ENCODE measurements at regions not wholly inside any gene's neighbourhood (a gene's known extent, or its start where the extent isn't known, plus 50 kb on each side); places are given as distances from the start of the nearest gene placed in this dataset.
"Not testable (repeated sequence)": the region's sequence is repeated elsewhere in the genome, so short reads cannot be mapped to it uniquely, and the experiment has no call there.

- no peak for DNase-seq
Observed at GRCh38 chr10:131363416-131363815, 51.9 kb upstream of the TCERG1L start.

- DNase-seq: no peak
Observed at GRCh38 chr10:131371571-131371970, 60.0 kb upstream of the TCERG1L start.

GRCh38 chr10:131381576-131381975 is 70.1 kb upstream of the TCERG1L start:
- no peak for DNase-seq

- not testable (repeated sequence) for DNase-seq
Observed at GRCh38 chr10:131385161-131385872, 73.8 kb upstream of the TCERG1L start.

DNA sequence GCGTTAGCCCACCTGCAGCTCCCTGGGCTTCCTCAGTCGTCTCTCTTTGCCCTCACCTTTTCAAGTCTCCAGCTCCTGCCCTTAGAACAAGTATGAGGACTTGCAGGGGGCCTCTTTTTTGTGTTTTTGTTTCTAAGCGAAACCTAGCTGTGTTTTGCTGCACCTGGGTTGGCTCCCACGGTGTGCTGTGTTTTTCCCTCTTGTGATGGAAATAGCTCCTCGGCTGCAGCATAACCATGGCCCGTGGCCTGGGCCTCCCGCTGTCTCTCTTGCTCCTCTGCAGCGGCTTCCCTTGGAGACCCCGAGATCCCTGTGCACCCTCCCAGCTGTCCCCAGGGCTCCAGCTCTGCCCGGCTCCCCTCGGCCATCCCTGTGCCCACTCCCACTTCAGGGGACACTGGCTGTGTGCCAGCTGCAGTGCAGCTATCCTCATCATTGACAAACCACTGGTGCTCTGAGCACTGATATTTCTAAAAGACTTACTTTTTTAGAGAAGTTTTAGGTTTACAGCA is 75.6 kb upstream of the TCERG1L start:
- DNase-seq: no peak

GRCh38 chr10:131391936-131392335 is 80.4 kb upstream of the TCERG1L start:
- DNase-seq: no peak

DNA sequence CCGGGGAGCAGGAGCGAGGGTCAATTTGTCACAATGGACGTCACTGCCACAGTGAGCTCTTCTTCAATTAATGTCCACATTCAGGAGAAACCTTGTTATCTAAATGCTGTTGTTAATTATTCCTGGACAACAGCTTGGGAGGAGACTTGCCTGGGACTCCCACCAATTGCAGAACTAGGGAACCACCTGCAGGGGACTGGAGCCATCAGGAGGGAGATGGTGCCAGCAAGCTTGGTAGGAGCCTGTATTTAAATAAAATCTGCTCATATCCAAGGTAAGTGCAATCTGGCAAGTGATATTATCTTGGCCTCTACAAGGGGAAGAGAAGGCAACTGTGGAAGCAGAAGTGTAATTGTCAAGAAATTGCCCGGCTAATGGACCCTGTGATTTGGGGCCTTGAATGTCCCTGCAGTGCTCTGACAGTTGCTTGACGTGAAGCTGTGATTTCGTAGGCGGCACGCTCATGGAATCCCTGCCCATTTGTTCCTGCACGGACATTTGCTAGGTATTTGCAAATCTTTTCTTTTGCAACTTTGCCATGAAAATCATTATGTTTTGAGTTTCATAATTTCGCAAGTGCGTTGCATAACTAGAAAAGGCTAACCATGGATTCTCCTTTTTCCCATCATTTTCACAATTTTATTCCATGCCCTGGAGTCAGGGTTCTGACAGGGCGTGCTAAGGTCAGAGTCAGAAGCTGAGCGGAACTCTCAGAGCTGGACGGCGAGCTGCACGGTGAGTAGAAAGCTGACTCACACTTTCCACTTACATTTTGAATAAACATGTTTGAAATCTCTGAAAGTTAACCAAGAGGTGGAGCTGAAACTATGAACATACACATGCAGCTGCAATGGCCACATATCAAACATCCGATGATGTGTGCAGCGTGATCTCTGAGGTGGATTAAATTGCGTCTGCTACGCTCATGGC is 84.9 kb upstream of the TCERG1L start:
- DNase-seq: no peak

DNA sequence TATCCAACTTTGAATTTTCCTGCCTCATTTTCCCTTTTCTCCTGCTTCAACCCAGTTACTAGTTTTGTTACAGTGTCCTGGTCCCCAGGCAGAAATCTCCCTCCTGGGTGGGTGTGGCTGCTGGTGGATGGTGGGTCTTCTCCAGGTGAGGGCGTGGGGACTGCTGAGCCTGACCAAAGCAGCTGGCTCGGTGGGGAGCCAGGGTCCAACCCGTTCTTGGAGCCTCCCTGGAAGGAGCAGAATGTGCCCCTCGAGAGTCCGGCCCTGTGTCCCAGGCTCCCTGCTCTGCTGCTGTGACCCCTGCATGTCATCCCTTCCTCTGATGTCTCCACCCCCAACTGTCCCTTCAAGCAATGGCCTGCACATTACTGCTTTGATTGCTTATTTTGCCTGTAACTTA is 86.6 kb upstream of the TCERG1L start:
- no peak for DNase-seq

DNA sequence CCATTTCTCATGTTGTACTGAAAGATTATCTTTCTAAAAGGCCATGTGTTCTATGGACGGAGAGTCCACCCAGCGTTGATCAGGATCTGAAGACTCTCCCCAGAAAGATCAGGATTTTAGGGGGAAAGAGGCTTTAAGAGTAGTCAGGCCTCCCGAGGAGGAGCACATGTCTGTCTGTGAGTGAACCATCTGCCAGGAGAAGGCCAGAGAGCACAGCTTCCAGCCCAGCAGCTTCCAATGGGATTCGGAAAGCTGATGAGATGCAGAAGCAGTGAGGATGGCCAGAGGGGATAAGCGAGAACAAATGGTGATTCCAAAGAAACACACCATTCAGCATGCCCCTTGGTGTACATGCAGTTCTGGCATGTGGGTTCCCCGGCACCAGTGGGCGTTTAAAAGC is 88.5 kb upstream of the TCERG1L start:
- DNase-seq: no peak

DNA sequence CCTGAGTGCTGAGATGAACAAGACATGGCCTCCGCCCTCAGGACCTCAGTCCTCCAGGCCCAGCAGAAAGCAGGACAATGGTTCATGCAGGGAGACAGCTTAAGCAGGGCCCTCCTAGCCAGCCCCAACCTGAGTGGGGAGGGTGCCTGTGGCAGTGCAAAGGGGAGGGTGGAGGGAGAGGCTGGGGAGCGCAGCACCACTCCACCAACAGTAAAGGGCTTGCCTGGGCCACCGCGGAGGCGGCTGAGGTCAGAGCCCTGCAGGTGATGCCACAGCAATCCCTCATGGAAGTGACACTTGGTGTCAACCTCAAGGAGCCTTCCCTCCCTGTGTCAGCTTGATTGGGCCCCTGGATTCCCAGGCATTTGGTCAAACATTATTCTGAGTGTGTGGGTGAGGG is 89.0 kb upstream of the TCERG1L start:
- DNase-seq: no peak

GRCh38 chr10:131402771-131403650 is 91.5 kb upstream of the TCERG1L start:
- DNase-seq: no peak

- no peak for DNase-seq
Observed at GRCh38 chr10:131403936-131404335, 92.4 kb upstream of the TCERG1L start.

- no peak for DNase-seq
Observed at GRCh38 chr10:131404886-131405285, 93.4 kb upstream of the TCERG1L start.

GRCh38 chr10:131406676-131407392 is 95.3 kb upstream of the TCERG1L start:
- no peak for DNase-seq

- DNase-seq: no peak
Observed at GRCh38 chr10:131418681-131419080, 107.2 kb upstream of the TCERG1L start.

DNA sequence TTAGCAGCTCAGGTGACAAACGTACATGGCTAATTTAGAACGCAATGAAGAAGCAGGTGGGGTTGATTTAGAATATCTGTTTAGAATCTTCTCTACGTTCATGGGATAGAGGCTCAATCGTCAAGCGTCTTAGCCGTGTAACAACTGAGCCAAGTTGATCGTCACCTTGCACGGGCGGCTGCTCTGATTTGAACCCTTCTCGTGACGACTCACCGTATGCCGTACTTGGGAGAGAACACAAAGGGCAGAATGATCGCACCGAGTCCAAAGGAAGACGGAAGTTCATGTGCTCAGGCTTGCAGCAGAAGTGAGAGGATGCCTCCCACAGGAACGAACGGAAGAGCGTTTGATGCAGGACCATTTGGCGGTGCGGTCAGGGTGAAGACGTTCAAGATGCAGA is 108.3 kb upstream of the TCERG1L start:
- DNase-seq: no peak

DNA sequence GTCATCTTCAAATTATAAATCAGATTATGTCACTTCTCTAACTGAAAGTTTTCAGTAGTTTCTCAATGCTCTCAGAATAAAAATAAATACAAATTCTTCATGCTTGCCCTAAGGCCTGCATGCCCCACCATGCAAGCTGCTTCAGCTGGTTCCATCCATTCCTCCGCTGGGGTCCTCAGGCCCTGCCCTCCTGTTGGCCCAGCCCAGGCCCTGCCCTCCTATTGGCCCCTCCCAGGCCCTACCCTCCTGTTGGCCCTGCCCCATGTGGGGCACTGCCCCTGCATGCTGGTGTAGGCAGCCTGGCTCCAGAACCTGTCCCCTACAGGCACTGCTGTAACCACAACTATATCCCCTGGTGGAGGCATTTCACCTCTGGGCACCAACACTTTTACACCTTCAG is 109.3 kb upstream of the TCERG1L start:
- DNase-seq: no peak

DNA sequence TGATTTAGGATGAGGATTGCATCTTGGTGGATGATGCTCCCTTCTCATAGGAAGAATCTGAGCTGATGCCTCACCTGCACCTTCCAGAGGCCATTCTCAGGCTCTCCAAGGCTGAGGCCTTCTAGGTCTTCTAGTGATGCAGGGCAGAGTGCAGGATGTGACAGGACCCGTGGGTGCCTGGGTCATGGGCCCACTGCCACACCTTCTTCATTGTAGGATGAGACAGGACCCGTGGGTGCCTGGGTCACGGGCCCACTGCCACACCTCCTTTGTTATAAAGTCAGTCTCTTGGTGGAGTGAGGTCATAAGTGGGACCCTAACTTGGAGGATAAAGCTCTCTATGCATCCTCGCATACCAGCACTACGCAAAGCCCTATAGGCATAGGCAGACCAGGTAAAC is 109.9 kb upstream of the TCERG1L start:
- DNase-seq: no peak

GRCh38 chr10:131422731-131423130 is 111.2 kb upstream of the TCERG1L start:
- DNase-seq: no peak

- no peak for DNase-seq
Observed at GRCh38 chr10:131424053-131424452, 112.5 kb upstream of the TCERG1L start.

GRCh38 chr10:131424836-131425491 is 113.4 kb upstream of the TCERG1L start:
- no peak for DNase-seq
